ENCODE measurements at regions not wholly inside any gene's neighbourhood (a gene's known extent, or its start where the extent isn't known, plus 50 kb on each side); places are given as distances from the start of the nearest gene placed in this dataset.

GRCh38 chr18:76684265-76684664, 138.1 kb upstream of the ZNF236 start:
- DNase-seq (ENCODE audit: low read depth), result no peak

GRCh38 chr18:76679945-76680344, 142.4 kb upstream of the ZNF236 start:
- no peak for DNase-seq (ENCODE audit: low read depth)

GRCh38 chr18:76679259-76679658, 143.1 kb upstream of the ZNF236 start:
- DNase-seq (ENCODE audit: low read depth), result no peak

GRCh38 chr18:76678248-76678647, 144.1 kb upstream of the ZNF236 start:
- no peak for DNase-seq (ENCODE audit: low read depth)

- DNase-seq (ENCODE audit: low read depth), result no peak
These were observed 147.8 kb upstream of the ZNF236 start for GRCh38 chr18:76674596-76674995.

GRCh38 chr18:76673281-76674185, 148.8 kb upstream of the ZNF236 start:
- DNase-seq (ENCODE audit: low read depth), result no peak

GRCh38 chr18:76672627-76673026, 149.7 kb upstream of the ZNF236 start:
- DNase-seq (ENCODE audit: low read depth), result no peak

- no peak for DNase-seq (ENCODE audit: low read depth)
These were observed 151.6 kb upstream of the ZNF236 start for GRCh38 chr18:76670564-76671288.

- DNase-seq (ENCODE audit: low read depth), result no peak
These were observed 153.8 kb upstream of the ZNF236 start for GRCh38 chr18:76668546-76668945.

- DNase-seq (ENCODE audit: low read depth), result no peak
These were observed 154.2 kb upstream of the ZNF236 start for GRCh38 chr18:76668119-76668518.

- no peak for DNase-seq (ENCODE audit: low read depth)
These were observed 154.8 kb upstream of the ZNF236 start for GRCh38 chr18:76667603-76668002.

- DNase-seq (ENCODE audit: low read depth), result no peak
These were observed 159.7 kb upstream of the ZNF236 start for GRCh38 chr18:76662626-76663025.

GRCh38 chr18:76660571-76661192, 161.7 kb upstream of the ZNF236 start:
- no peak for DNase-seq (ENCODE audit: low read depth)

GRCh38 chr18:76658627-76659026, 163.6 kb upstream of the ZNF516 start:
- no peak for DNase-seq (ENCODE audit: low read depth)

GRCh38 chr18:76657911-76658470, 162.9 kb upstream of the ZNF516 start:
- no peak for DNase-seq (ENCODE audit: low read depth)

- no peak for DNase-seq (ENCODE audit: low read depth)
These were observed 162.1 kb upstream of the ZNF516 start for GRCh38 chr18:76656925-76657827.

GRCh38 chr18:76654577-76654976, 159.5 kb upstream of the ZNF516 start:
- no peak for DNase-seq (ENCODE audit: low read depth)

GRCh38 chr18:76647322-76647721, 152.3 kb upstream of the ZNF516 start:
- no peak for DNase-seq (ENCODE audit: low read depth)

GRCh38 chr18:76644580-76644979, 149.5 kb upstream of the ZNF516 start:
- no peak for DNase-seq (ENCODE audit: low read depth)

- DNase-seq (ENCODE audit: low read depth), result no peak
These were observed 149.0 kb upstream of the ZNF516 start for GRCh38 chr18:76643996-76644395.

GRCh38 chr18:76643199-76643598, 148.2 kb upstream of the ZNF516 start:
- DNase-seq (ENCODE audit: low read depth), result no peak
